Astrocyte (in vitro differentiated cells and primary cell): ENCODE measurements at regions not wholly inside any gene's neighbourhood (a gene's known extent, or its start where the extent isn't known, plus 50 kb on each side); places are given as distances from the start of the nearest gene placed in this dataset.

Experiments
- CTCF ChIP-seq: IDR thresholded peaks from 2 replicates; pipeline ENCODE4 v1.5.1; 2011; ENCODE audit warnings: low read depth, mild to moderate bottlenecking, inconsistent platforms, low read length, moderate library complexity; ENCODE audit not compliant: insufficient read depth
- EZH2 ChIP-seq: IDR thresholded peaks from 2 replicates; pipeline ENCODE4 v1.6.1; 2012; ENCODE audit warnings: mild to moderate bottlenecking, low read length, inconsistent platforms; ENCODE audit not compliant: insufficient read depth

- TF ChIP-seq CTCF (no peak), EZH2 (no peak)
Observed at GRCh38 chr1:239785576-239785975, 306.1 kb upstream of the FMN2 start.
